ENCODE measurements at regions not wholly inside any gene's neighbourhood (a gene's known extent, or its start where the extent isn't known, plus 50 kb on each side); places are given as distances from the start of the nearest gene placed in this dataset.

DNA sequence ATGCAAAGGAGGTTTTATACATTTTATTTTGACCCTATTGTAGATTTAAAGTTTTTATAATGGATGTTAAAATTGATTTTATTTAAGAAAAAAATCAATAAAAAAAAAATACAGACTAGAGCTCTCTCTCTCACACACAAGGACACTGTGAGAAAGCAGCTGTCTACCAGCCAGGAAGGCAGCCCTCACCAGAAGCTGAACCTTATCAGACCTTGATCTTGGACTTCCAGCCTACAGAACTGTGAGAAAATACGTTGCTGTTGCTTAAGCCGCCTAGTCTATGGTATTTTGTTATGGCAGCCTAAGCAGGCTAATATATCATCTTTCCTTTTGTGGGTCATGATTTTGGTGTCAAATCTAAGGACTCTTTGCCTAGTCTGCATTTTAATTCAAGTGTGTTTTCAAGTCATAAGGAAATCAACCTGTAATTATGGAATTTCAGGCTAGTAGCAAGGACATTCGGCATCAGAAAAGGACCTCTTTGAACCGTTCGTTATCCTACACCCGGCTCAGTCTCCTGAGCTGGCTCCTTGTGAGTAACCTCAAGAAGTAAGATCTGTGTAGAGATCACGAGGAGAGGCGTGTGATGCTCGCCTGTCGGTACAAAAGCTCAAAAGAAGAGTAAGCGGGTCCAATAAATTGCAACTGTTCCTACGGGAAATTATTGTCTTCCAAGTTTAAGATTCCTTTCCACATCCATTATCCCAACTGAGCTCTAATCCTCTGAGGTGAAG lies 98.2 kb downstream of the PDCL3 start:
- no peak for DNase-seq (ENCODE audit: low read depth in 2 of 2)

DNA sequence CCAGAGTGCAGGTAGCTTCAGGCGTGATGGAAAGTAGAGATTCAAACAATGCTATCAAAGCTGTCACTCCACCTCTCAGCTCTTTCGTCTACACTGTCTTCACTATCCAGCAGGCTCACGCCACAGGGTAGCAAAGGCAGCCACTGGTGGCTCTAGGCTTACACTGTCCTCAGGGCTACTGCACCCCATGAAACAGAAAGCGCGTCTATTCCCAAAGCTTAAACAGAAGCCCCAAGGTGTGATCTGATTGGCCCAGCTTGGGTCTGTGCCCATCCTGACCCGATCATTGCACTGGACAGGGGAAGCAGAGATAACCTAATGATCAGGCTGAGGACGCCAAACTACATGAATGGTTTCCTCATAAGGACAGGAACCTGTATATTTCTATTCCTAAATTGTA lies 100.1 kb downstream of the PDCL3 start:
- DNase-seq (ENCODE audit: low read depth in 2 of 2): no peak

DNA sequence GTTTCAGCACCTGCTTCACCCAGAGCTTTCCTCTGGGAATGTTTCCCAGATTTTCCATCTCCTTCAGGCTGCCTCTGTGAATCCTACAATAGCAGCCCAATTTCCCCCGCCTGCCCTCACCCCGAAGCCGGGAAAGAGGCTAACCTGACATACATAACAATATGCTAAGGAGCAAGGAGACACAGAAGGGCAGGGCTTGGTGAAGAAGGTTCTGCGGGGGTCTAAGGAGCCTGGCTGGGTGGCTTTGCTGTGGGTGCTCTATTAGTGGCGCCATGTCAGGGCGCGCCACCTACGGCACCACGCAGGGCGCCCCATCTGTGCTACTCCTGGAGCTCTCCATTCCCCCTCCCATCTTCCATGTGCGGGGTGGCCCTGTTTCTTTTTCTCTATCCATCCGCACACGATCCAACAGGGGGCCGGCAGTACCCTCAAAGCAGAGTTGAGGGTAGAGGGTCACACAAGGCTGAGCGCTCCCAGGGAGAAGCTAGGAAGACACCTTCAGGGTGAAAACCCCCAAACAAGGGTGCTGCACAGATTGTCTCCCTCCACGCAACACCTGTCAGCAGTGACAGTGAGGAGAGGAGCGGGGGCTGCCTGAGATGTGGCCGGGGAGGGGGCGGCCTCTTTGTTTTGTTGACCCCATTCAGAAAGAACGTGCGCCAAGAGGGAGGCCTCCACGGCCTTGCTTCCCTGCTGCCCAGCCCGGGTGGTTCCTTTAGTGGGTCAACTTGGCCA lies 101.4 kb downstream of the PDCL3 start:
- no peak for DNase-seq (ENCODE audit: low read depth in 2 of 2)

DNA sequence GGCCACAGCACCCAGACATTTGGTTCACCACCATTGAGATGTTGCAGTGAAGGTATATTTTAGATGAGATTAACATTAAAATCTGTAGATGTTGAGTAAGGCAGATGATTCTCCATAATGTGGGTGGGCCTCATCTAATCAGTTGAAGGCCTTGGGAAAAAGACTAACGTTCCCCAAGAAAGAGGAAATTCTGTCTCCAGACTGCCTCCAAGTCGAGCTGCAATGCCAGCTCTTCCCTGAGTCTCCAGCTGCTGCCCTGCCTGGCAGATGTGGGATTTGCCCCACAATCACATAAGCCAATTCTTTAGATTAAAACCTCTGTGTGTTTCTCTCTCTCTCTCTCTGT lies 101.9 kb downstream of the PDCL3 start:
- no peak for DNase-seq (ENCODE audit: low read depth in 2 of 2)

- no peak for DNase-seq (ENCODE audit: low read depth in 2 of 2)
These were observed 104.2 kb downstream of the PDCL3 start for GRCh38 chr2:100666996-100667395.

- no peak for DNase-seq (ENCODE audit: low read depth in 2 of 2)
These were observed 105.0 kb downstream of the PDCL3 start for GRCh38 chr2:100667801-100668200.

DNA sequence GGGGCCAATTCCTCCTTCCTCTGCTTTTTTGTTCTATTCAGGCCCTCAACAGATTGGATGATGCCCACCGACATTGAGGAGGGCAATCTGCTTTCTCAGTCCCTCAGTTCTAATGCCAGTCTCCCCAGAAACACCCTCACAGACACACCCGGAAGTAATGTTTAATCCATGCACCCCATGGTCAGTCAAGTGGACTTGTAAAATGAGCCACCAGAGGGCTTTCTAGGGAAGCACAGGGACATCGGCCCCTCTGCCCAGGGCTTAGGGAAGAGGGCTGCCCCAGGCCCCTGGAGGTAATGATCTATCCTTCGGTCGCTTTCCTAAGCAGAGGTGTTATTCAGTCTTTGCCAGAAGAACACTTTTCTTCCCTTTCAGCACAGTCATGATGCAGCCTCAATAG lies 107.4 kb downstream of the PDCL3 start:
- DNase-seq (ENCODE audit: low read depth in 2 of 2): no peak

DNA sequence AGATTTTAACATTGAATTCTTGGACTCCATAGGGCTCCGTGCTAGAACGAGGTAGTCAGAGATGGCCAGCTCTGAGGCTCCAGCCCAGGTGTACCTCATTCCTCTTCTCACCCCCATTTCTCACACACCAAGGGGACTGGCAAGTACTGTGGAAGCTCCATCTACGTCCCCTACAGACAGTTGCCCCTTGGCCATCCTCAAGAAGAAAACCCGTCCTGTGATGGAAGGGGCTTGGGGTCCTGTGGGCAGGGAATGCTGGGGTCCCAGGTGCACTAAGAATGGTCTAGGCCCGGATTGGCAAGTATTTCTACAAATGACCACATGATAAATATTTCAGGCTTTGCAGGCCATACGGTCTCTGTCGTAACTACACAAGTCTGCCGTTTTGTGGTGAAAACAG lies 110.3 kb downstream of the PDCL3 start:
- DNase-seq (ENCODE audit: low read depth in 2 of 2): no peak

- DNase-seq (ENCODE audit: low read depth in 2 of 2): no peak
These were observed 111.1 kb downstream of the PDCL3 start for GRCh38 chr2:100673691-100674485.

DNA sequence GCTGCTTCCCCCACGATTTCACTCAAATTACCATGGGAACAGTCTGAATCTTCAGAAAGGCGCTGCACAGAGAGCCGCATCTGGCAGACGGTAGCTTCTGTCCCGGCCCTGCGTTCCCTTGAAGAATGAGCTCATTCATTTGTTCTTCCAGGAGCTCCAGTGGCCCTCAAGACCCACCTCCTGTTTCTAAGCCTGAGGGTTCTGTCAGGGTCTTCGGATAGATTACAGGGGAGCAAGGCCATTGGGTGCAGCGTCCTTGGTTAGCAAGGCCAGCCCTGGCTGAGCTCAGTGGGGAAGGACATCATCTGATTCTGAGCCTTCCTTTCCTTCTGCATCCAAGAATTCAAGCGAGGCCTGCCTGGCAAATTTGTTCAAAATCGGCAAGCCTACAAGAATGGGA lies 111.9 kb downstream of the PDCL3 start:
- no peak for DNase-seq (ENCODE audit: low read depth in 2 of 2)

GRCh38 chr2:100675373-100675772 lies 112.6 kb downstream of the PDCL3 start:
- no peak for DNase-seq (ENCODE audit: low read depth in 2 of 2)

- DNase-seq (ENCODE audit: low read depth in 2 of 2): no peak
These were observed 113.1 kb downstream of the PDCL3 start for GRCh38 chr2:100675855-100676254.

DNA sequence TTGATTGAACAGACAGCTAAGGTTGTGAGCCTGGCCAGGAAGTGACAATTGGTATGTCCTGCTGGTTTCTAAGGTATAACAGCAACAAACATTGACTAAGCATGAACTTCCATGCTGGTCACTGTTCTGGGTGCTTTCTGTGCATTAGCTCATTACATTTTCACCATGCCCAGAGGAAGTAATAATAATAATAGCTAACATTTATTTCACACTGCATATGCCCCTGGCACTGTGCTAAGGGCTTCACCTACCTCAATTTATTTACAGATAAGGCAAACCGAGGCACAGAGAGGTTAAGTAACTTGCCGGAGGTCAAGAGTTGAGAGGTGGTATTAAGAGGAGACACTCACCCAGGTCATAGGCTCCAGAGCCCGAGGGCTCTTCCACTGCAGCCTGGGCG lies 113.6 kb downstream of the PDCL3 start:
- no peak for DNase-seq (ENCODE audit: low read depth in 2 of 2)

- no peak for DNase-seq (ENCODE audit: low read depth in 2 of 2)
These were observed 114.9 kb downstream of the PDCL3 start for GRCh38 chr2:100677611-100678185.

GRCh38 chr2:100679211-100679610 lies 116.4 kb downstream of the PDCL3 start:
- no peak for DNase-seq (ENCODE audit: low read depth in 2 of 2)

- DNase-seq (ENCODE audit: low read depth in 2 of 2): no peak
These were observed 119.7 kb downstream of the PDCL3 start for GRCh38 chr2:100682536-100682935.

DNA sequence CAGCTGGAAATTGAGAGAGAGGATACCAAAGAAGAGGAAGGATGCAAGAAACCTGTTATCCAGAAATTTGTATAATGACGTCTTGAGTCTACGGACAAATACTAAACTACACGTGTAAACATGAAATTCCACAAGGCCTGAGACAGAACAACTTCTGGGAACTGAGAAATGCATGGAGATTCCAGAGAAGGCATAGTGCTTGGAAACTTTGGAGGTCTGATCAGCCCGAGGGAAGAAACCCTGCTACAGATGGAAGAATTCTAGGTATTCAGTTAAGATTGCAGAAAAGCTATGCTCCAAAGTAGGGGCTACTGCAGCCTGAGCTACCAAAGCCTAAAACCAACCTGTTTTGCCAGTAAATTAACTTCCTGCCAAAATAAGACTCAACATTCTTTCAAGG lies 120.4 kb downstream of the PDCL3 start:
- no peak for DNase-seq (ENCODE audit: low read depth in 2 of 2)

GRCh38 chr2:100691846-100692245 lies 128.1 kb upstream of the NPAS2 start:
- no peak for DNase-seq (ENCODE audit: low read depth in 2 of 2)

DNA sequence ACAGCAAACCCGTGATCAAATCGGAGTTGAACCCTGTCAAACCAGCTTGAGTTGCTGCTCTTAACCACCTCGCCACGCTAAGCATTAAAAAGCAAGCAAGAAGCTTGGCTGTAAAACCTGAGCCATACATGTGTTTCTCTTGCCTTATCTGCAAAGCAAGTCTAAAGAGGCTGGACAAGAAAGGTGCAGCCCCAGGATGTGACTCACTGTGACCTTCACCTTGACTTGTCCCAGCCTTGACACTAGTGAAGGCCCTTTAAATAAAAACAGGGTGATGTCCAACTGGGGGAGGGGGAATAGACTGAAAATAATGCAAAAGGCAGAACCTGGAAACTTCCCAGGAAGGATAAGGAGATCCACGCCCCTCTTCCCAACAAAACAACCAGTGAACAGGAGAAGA lies 127.6 kb upstream of the NPAS2 start:
- no peak for DNase-seq (ENCODE audit: low read depth in 2 of 2)

GRCh38 chr2:100692906-100693305 lies 127.0 kb upstream of the NPAS2 start:
- DNase-seq (ENCODE audit: low read depth in 2 of 2): no peak

DNA sequence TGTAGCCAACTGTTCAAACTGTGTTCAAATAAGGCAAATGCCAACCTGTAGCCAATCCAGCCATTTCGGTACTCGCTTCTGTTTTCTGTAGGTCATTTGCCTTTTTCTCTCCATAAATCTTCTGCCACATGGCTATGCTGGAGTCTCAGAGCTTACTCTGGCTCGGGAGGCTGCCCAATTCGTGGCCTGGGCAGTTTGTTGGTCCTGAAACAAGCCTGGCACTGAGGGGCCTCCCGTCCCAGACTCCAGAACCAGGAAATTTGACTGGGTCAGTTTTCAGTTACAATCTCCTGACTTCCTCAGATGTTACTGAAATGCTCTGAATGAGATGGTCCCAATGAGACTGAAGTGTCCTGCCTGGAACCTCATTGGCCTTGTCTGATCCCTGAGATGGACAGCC lies 120.8 kb upstream of the NPAS2 start:
- no peak for DNase-seq (ENCODE audit: low read depth in 2 of 2)

DNA sequence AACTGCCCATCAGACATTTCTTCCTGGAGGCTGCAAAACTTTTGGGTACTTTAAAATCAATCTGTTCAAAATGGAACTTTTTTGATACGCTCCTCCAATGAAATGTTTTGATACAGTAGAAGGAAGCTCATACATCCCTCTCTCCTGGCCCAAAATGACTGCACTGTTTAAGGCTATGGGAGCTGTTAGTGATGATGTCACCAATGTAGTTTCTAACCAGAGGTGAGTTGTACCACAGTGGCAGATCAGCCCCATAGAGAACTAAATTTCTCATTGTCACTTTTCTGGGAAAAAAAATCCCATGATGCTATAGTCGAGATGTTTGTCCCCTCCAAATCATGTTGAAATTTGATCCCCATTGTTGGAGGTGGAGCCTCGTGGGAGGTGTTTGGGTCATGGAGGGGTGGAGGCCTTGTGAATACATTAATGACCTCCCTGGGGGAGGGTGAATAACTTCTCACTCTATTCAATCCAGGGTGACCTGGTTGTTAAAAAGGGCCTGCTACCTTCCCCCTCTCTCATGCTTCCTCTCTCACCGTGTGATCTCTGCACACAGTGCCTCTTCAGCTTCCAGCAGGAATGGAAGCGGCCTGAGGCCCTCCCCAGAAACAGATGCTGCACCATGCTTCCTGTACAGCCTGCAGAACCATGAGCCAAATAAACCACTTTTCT lies 117.4 kb upstream of the NPAS2 start:
- no peak for DNase-seq (ENCODE audit: low read depth in 2 of 2)

Data from stimulated activated CD4-positive, alpha-beta T cell treated with anti-CD3 and anti-CD28 coated beads, Interleukin-12 subunit alpha, Interleukin-12 subunit beta, amount 100 ng/mL, for 24 hours (primary cell).